ENCODE measurements at regions not wholly inside any gene's neighbourhood (a gene's known extent, or its start where the extent isn't known, plus 50 kb on each side); places are given as distances from the start of the nearest gene placed in this dataset.

DNA sequence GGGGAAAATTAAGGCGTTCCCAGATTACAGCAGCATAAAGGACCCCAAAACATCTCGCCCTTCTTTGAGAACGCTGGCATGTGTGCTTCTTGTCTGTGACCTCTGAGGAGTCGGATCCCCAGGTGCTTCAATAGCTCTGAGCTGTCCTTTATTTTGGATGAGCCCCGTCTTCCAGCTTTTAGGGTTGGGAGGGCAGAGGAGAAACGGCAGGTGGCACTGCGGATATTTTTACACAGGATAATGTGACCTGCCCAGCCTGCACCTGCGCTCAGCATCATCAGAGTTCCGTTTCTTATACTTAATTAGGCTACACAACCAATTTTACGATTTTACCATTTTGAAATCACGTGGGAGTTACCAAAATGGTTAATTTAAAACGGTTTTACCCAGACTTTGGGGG lies 147.7 kb upstream of the RPS6KA2 start:
- Mint-ChIP-seq H3K27me3 (ENCODE audit: unreplicated experiment) (peaks cover 49% of the 10 kb centered on the region), H3K4me1 (ENCODE audit: low read depth, unreplicated experiment) (peaks cover 13% of the 10 kb centered on the region), H3K9me3 (ENCODE audit: low read depth, unreplicated experiment) (no peaks in the 10 kb centered on the region), H3K27ac (ENCODE audit: unreplicated experiment) (no peak overlapping the region), H3K4me3 (ENCODE audit: low read depth, unreplicated experiment) (peak overlapping the region; percentile 41), H3K36me3 (ENCODE audit: insufficient read depth, unreplicated experiment) (peaks cover 3% of the 10 kb centered on the region)
- TF ChIP-seq, protein P1, sequence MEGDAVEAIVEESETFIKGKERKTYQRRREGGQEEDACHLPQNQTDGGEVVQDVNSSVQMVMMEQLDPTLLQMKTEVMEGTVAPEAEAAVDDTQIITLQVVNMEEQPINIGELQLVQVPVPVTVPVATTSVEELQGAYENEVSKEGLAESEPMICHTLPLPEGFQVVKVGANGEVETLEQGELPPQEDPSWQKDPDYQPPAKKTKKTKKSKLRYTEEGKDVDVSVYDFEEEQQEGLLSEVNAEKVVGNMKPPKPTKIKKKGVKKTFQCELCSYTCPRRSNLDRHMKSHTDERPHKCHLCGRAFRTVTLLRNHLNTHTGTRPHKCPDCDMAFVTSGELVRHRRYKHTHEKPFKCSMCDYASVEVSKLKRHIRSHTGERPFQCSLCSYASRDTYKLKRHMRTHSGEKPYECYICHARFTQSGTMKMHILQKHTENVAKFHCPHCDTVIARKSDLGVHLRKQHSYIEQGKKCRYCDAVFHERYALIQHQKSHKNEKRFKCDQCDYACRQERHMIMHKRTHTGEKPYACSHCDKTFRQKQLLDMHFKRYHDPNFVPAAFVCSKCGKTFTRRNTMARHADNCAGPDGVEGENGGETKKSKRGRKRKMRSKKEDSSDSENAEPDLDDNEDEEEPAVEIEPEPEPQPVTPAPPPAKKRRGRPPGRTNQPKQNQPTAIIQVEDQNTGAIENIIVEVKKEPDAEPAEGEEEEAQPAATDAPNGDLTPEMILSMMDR (IDR thresholded peaks at IDR 0.05; ENCODE audit: unreplicated experiment): no peak
- no TSS peak for BruUV-seq (replicated peaks)
- peak; percentile 24 for DNase-seq
- intact Hi-C loops (cut with micrococcal nuclease; ENCODE audit: unreplicated experiment): no loop called here
- CTCF ChIA-PET: interaction anchor here (0.6 to 2.6 kb wide), 10 partner anchors 68 to 717 kb away, joined by 3 to 24 read pairs (median 3); no protein-coding TSS in a partner anchor

DNA sequence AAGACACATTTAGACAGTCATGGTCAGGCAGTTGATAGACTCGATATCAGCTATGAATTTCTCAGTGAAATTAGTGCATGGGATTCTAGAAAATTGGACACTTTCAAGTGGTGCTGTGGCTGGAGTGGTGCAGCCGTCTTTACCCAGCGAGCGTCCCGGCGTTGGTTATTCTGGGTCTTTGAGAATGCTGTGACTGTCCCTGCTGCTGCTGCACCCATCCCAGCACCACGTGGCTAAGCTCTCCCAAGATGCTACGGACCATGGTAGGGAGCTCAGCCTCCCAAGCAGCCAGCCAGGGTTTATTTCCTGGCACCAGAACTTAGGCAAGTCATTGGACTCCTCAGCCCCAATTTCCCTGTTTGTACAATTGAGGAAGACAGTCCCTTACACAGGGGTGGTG lies 147.2 kb upstream of the RPS6KA2 start:
- BruUV-seq (replicated peaks): no TSS peak
- peaks cover 49% of the 10 kb centered on the region for H3K27me3 Mint-ChIP-seq (ENCODE audit: unreplicated experiment)
- no peaks in the 10 kb centered on the region for H3K9me3 Mint-ChIP-seq (ENCODE audit: low read depth, unreplicated experiment)
- intact Hi-C loops (cut with micrococcal nuclease; ENCODE audit: unreplicated experiment): no loop called here
- TF ChIP-seq, protein P1 (IDR thresholded peaks at IDR 0.05; ENCODE audit: unreplicated experiment): no peak
- no peak for DNase-seq
- peaks cover 13% of the 10 kb centered on the region for H3K4me1 Mint-ChIP-seq (ENCODE audit: low read depth, unreplicated experiment)
- peaks cover 3% of the 10 kb centered on the region for H3K36me3 Mint-ChIP-seq (ENCODE audit: insufficient read depth, unreplicated experiment)
- H3K4me3 Mint-ChIP-seq (ENCODE audit: low read depth, unreplicated experiment): no peak overlapping the region
- CTCF ChIA-PET: interaction anchor here (0.6 to 2.6 kb wide), 8 partner anchors 67 to 716 kb away, joined by 3 to 24 read pairs (median 3); no protein-coding TSS in a partner anchor
- H3K27ac Mint-ChIP-seq (ENCODE audit: unreplicated experiment): no peak overlapping the region

DNA sequence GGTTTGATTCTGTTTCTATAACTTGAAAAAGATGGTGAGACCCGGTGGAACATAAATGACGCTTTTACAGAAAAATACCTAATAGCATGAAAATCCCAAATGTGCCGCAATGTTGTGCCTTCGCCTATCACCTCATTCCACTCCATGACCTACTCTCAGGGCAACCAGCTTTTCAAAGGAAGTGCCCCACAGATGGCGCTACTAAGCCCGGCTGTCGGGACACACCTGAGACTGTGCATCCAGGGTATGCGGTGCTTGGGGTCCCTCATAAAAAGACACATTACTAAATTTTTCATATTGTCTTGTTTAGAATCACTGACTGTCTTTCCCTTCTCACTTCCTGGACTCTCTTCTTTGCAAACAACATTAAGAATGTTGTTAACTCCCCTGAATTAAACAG lies 145.5 kb upstream of the RPS6KA2 start:
- CTCF ChIA-PET: interaction anchor here (1.4 kb wide), 1 partner anchor 217 kb away, joined by 4 read pairs; no protein-coding TSS in a partner anchor
- no peak overlapping the region for H3K27ac Mint-ChIP-seq (ENCODE audit: unreplicated experiment)
- DNase-seq: peak; percentile 26
- no peaks in the 10 kb centered on the region for H3K9me3 Mint-ChIP-seq (ENCODE audit: low read depth, unreplicated experiment)
- BruUV-seq (replicated peaks): no TSS peak
- TF ChIP-seq, protein P1 (IDR thresholded peaks at IDR 0.05; ENCODE audit: unreplicated experiment): no peak
- H3K4me3 Mint-ChIP-seq (ENCODE audit: low read depth, unreplicated experiment): no peak overlapping the region
- H3K27me3 Mint-ChIP-seq (ENCODE audit: unreplicated experiment): peaks cover 49% of the 10 kb centered on the region
- peaks cover 13% of the 10 kb centered on the region for H3K4me1 Mint-ChIP-seq (ENCODE audit: low read depth, unreplicated experiment)
- peaks cover 3% of the 10 kb centered on the region for H3K36me3 Mint-ChIP-seq (ENCODE audit: insufficient read depth, unreplicated experiment)
- intact Hi-C loops (cut with micrococcal nuclease; ENCODE audit: unreplicated experiment): no loop called here

DNA sequence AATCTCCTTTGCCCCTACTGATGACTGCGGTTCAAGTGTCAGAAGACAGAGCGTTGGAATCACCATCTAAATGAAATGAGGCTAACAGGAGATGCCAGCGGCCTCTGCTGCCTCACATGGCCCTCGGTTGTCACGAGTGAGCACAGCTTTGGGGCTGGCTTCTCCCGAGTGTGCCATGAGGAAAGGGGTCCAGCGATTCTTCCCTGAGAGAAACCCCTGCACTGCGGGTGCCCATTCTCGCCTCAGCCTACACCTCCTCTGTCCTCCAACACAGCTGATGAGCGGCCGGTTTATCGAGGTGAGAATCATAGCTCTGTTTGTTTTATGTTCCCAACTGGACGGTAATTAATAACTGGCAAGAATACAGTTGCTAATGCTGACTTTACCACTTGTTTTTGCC lies 144.7 kb upstream of the RPS6KA2 start:
- TF ChIP-seq, protein P1 (IDR thresholded peaks at IDR 0.05; ENCODE audit: unreplicated experiment): no peak
- no TSS peak for BruUV-seq (replicated peaks)
- Mint-ChIP-seq H3K36me3 (ENCODE audit: insufficient read depth, unreplicated experiment) (peaks cover 3% of the 10 kb centered on the region), H3K4me1 (ENCODE audit: low read depth, unreplicated experiment) (peaks cover 13% of the 10 kb centered on the region), H3K27me3 (ENCODE audit: unreplicated experiment) (peaks cover 42% of the 10 kb centered on the region), H3K4me3 (ENCODE audit: low read depth, unreplicated experiment) (no peak overlapping the region), H3K9me3 (ENCODE audit: low read depth, unreplicated experiment) (no peaks in the 10 kb centered on the region), H3K27ac (ENCODE audit: unreplicated experiment) (no peak overlapping the region)
- DNase-seq: no peak
- intact Hi-C loops (cut with micrococcal nuclease; ENCODE audit: unreplicated experiment): no loop called here
- CTCF ChIA-PET: interaction anchor here (1.4 kb wide), 1 partner anchor 218 kb away, joined by 4 read pairs; no protein-coding TSS in a partner anchor

Measured in Calu3 (cell line).